K562 (cell line): ENCODE measurements at regions not wholly inside any gene's neighbourhood (a gene's known extent, or its start where the extent isn't known, plus 50 kb on each side); places are given as distances from the start of the nearest gene placed in this dataset.

Source experiments
- ATAC-seq: fragments of 200-7000 bp; cut with Tn5 transposase; 3 replicates; pipeline ENCODE4 v1.9.1; 2020; ENCODE audit warnings: moderate library complexity
- BruUV-seq: library from RNA; stranded (reverse); fragments of 400-500 nt; replicated peaks from 2 replicates; lab custom pipeline; 2021; lab: Mats Ljungman, UMichigan
- CTCF ChIA-PET: fragments of 300-600 bp; formaldehyde crosslinking; extraction: SDS; loops from one replicate; lab custom pipeline; 2021; ENCODE audit warnings: low intra/inter-chr PET ratio; lab: Yijun Ruan, JAX
- POLR2A ChIA-PET: fragments of 300-600, 350-650 bp; sonication (Branson Sonifier 250); formaldehyde crosslinking; extraction: SDS; loops from one replicate; lab custom pipeline; 2021; ENCODE audit warnings: antibody characterized with exemption, inconsistent platforms; lab: Yijun Ruan, JAX
- DNase-seq, 4 experiments: peaks; one replicate each; pipeline versions ENCODE4 v3.0.0 to v3.0.0-alpha.2; 2011 to 2018; ENCODE audit warnings: low spot score in 3 of 4, mixed read lengths in 3 of 4; ENCODE audit errors: extremely low read depth in 1 of 4
- FAIRE-seq: peaks from 2 replicates; lab custom pipeline; 2011; peaks lifted over from hg19 to GRCh38; lab: Jason Lieb, UNC
- H2AFZ ChIP-seq: 2 replicates; pipeline ENCODE4 v1.6.0; 2011; ENCODE audit warnings: low read depth, low read length, control low read depth, inconsistent platforms
- H3K27ac ChIP-seq: fragments of 200-600 bp; 3 replicates; pipeline ENCODE4 v1.8.0; 2011; ENCODE audit warnings: low read depth, mild to moderate bottlenecking, control low read depth, inconsistent platforms, low read length, moderate library complexity, mixed read lengths; ENCODE audit errors: extremely low read depth
- H3K27me3 ChIP-seq, 2 experiments: fragments of 300-600 bp in 1 of 2; 2 replicates in 1 of 2; 3 replicates in 1 of 2; pipeline versions ENCODE4 v1.6.0 to v1.8.0; 2011; ENCODE audit warnings: inconsistent platforms in 2 of 2, low read length in 2 of 2, mild to moderate bottlenecking in 1 of 2, mixed read lengths in 1 of 2, moderate library complexity in 1 of 2; ENCODE audit not compliant: control insufficient read depth in 2 of 2, insufficient read depth in 2 of 2
- H3K36me3 ChIP-seq: fragments of 300-600 bp; 3 replicates; pipeline ENCODE4 v1.8.0; 2011; ENCODE audit warnings: mild to moderate bottlenecking, low read length, inconsistent platforms; ENCODE audit not compliant: control insufficient read depth, insufficient read depth
- H3K4me1 ChIP-seq, 2 experiments: fragments of 200-600 bp in 1 of 2; replicated peaks in 1 of 2; 2 replicates in 1 of 2; 3 replicates in 1 of 2; pipeline versions ENCODE4 v1.5.1 to v1.8.0; 2011; ENCODE audit warnings: inconsistent platforms in 2 of 2, low read length in 2 of 2, mild to moderate bottlenecking in 1 of 2, mixed read lengths in 1 of 2, moderate library complexity in 1 of 2; ENCODE audit not compliant: control insufficient read depth in 2 of 2, insufficient read depth in 2 of 2
- H3K4me2 ChIP-seq: 2 replicates; pipeline ENCODE4 v1.6.1; 2011; ENCODE audit warnings: low read length, control low read depth, inconsistent platforms, mixed read lengths; ENCODE audit not compliant: insufficient read depth
- H3K4me3 ChIP-seq: fragments of 200-600 bp; sonication (generic), shearing (Covaris generic); 2 replicates; pipeline ENCODE4 v1.5.1; 2016; ENCODE audit warnings: control low read depth, inconsistent platforms
- H3K79me2 ChIP-seq: fragments of 200-600 bp; 3 replicates; pipeline ENCODE4 v1.8.0; 2011; ENCODE audit warnings: low read length, inconsistent platforms; ENCODE audit not compliant: control insufficient read depth, insufficient read depth
- H3K9ac ChIP-seq, 2 experiments: 2 replicates each; pipeline versions ENCODE4 v1.6.0 to v1.6.1; 2011; ENCODE audit warnings: low read depth in 2 of 2, low read length in 2 of 2, control low read depth in 1 of 2, inconsistent platforms in 1 of 2, mild to moderate bottlenecking in 1 of 2, mixed read lengths in 1 of 2; ENCODE audit not compliant: insufficient read depth in 1 of 2
- H3K9me1 ChIP-seq: one replicate; pipeline ENCODE4 v1.6.0; 2011; ENCODE audit warnings: inconsistent platforms, mild to moderate bottlenecking, low read length, moderate library complexity; ENCODE audit not compliant: control insufficient read depth, insufficient read depth
- H3K9me3 ChIP-seq: replicated peaks from 2 replicates; pipeline ENCODE4 v1.5.1; 2011; ENCODE audit warnings: low read depth, low read length, inconsistent platforms; ENCODE audit not compliant: control insufficient read depth, insufficient read depth
- H4K20me1 ChIP-seq: replicated peaks from 2 replicates; pipeline ENCODE4 v1.6.1; 2011; ENCODE audit warnings: low read length, inconsistent platforms, mixed read lengths; ENCODE audit not compliant: control insufficient read depth, insufficient read depth
- REST ChIP-seq, 2 experiments: fragments of 450-650 bp; formaldehyde crosslinking in 1 of 2; IDR thresholded peaks; 2 replicates each; pipeline versions ENCODE4 v1.4.0 to v1.6.1; 2014 to 2020; ENCODE audit warnings: mild to moderate bottlenecking in 2 of 2, borderline replicate concordance in 1 of 2, low read depth in 1 of 2
- TEAD4 ChIP-seq, 2 experiments: sonication (generic) in 1 of 2; formaldehyde crosslinking in 1 of 2; IDR thresholded peaks; 2 replicates each; pipeline versions ENCODE4 v1.6.1 to v1.8.0; 2012 to 2022; ENCODE audit warnings: borderline replicate concordance in 1 of 2, inconsistent platforms in 1 of 2, low read length in 1 of 2, mild to moderate bottlenecking in 1 of 2, missing genetic modification reagents in 1 of 2
- ZNF253 ChIP-seq: fragments of 250-450 bp; sonication (Bioruptor Pico); conservative IDR thresholded peaks from 2 replicates; pipeline ENCODE4 v1.6.1; 2021; ENCODE audit warnings: mild to moderate bottlenecking
- WGBS: fragments of 100-300 bp; shearing (Covaris generic); methylation state at CpG from one replicate; pipeline ENCODE4 v1.1.6; 2016; ENCODE audit warnings: low coverage, mixed read lengths; ENCODE audit not compliant: insufficient coverage; ENCODE audit errors: missing lambda C conversion rate; 5-methylcytosine and 5-hydroxymethylcytosine counted together
- in situ Hi-C: fragments of 300-500 bp; cut with MboI; formaldehyde crosslinking; loops from 4 replicates; pipeline ENCODE4 v1.15.0; 2018; ENCODE audit warnings: inconsistent platforms, mixed read lengths
- intact Hi-C: fragments of 100-400 bp; cut with micrococcal nuclease; formaldehyde crosslinking; loops from 2 replicates; pipeline ENCODE4 v1.14.2; 2022
- TF ChIP-seq, protein P1 (sequence below): fragments of 250-450 bp; sonication (Bioruptor Pico); IDR thresholded peaks from 2 replicates; pipeline ENCODE4 v1.4.0; 2020; ENCODE audit warnings: borderline replicate concordance

GRCh38 chr20:60957621-60958020 lies 294.4 kb upstream of the CDH4 start:
- 0% methylated on average over 3 of the region's 3 CpGs for WGBS
- H3K9me3 ChIP-seq, result no peaks in the 10 kb centered on the region
- no peak overlapping the region for H3K4me3 ChIP-seq
- H3K4me2 ChIP-seq, result no peak overlapping the region
- H3K27me3 ChIP-seq, result no peaks in the 10 kb centered on the region; a peak in 1 of 5 replicates
- H3K36me3 ChIP-seq, result no peaks in the 10 kb centered on the region
- H4K20me1 ChIP-seq, result no peaks in the 10 kb centered on the region; the same call in 1 of the 2 replicates
- in situ Hi-C loops, result no loop called here
- no peaks in the 10 kb centered on the region for H3K9me1 ChIP-seq
- TF ChIP-seq, protein P1, sequence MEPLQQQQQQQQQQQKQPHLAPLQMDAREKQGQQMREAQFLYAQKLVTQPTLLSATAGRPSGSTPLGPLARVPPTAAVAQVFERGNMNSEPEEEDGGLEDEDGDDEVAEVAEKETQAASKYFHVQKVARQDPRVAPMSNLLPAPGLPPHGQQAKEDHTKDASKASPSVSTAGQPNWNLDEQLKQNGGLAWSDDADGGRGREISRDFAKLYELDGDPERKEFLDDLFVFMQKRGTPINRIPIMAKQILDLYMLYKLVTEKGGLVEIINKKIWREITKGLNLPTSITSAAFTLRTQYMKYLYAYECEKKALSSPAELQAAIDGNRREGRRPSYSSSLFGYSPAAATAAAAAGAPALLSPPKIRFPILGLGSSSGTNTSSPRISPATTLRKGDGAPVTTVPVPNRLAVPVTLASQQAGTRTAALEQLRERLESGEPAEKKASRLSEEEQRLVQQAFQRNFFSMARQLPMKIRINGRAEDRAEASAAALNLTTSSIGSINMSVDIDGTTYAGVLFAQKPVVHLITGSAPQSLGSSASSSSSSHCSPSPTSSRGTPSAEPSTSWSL (CRISPR knock-in tag), result no peak
- TF ChIP-seq ZNF253 (no peak), TEAD4 (IDR thresholded peaks at IDR 0.05; ENCODE audit: low read length) (no peak), TEAD4 (CRISPR knock-in tag; IDR thresholded peaks at IDR 0.05; ENCODE audit: borderline replicate concordance) (no peak), REST (IDR thresholded peaks at IDR 0.05; ENCODE audit: borderline replicate concordance) (peak; percentile 31; the same call in 1 of the 2 replicates), REST (CRISPR knock-in tag; IDR thresholded peaks at IDR 0.05; ENCODE audit: low read depth) (no peak)
- H2AFZ ChIP-seq, result no peak overlapping the region
- no peaks in the 10 kb centered on the region for H3K4me1 ChIP-seq
- H3K9ac ChIP-seq, result no peak overlapping the region
- intact Hi-C loops, result no loop called here
- ChIA-PET POLR2A (no interaction called here), CTCF (no interaction called here)
- FAIRE-seq (no peak), DNase-seq (no peak), ATAC-seq (no peak)
- no peak overlapping the region for H3K27ac ChIP-seq
- no TSS peak for BruUV-seq
- no peaks in the 10 kb centered on the region for H3K79me2 ChIP-seq
